ENCODE measurements at regions not wholly inside any gene's neighbourhood (a gene's known extent, or its start where the extent isn't known, plus 50 kb on each side); places are given as distances from the start of the nearest gene placed in this dataset.

GRCh38 chr4:189385098-189385497 lies 555.6 kb upstream of the FRG1 start (continued):
- no peak for TF ChIP-seq ZNF335 (tag by site-specific recombination; conservative IDR thresholded peaks at IDR 0.05)

- TF ChIP-seq ZBTB6 (tag by site-specific recombination; IDR thresholded peaks at IDR 0.05) (no peak), ZSCAN16 (tag by site-specific recombination; IDR thresholded peaks at IDR 0.05) (no peak), ZEB2 (tag by site-specific recombination; IDR thresholded peaks at IDR 0.05) (no peak), ZNF670 (tag by site-specific recombination; IDR thresholded peaks at IDR 0.05; ENCODE audit: low read depth) (no peak), ZNF843 (tag by site-specific recombination; IDR thresholded peaks at IDR 0.05) (no peak), ZNF692 (tag by site-specific recombination; IDR thresholded peaks at IDR 0.05) (no peak), ZNF114 (tag by site-specific recombination; IDR thresholded peaks at IDR 0.05) (no peak), ZNF558 (tag by site-specific recombination; IDR thresholded peaks at IDR 0.05) (no peak), ZNF23 (tag by site-specific recombination; IDR thresholded peaks at IDR 0.05; ENCODE audit: borderline replicate concordance) (no peak), ZFHX2 (tag by site-specific recombination; conservative IDR thresholded peaks at IDR 0.05) (no peak), ZNF561 (tag by site-specific recombination; IDR thresholded peaks at IDR 0.05; ENCODE audit: borderline replicate concordance) (no peak), ZBTB7A (tag by site-specific recombination; IDR thresholded peaks at IDR 0.05; ENCODE audit: low read depth) (no peak), BCL11B (tag by site-specific recombination; IDR thresholded peaks at IDR 0.05; ENCODE audit: low read depth) (no peak), ZNF664 (tag by site-specific recombination; IDR thresholded peaks at IDR 0.05) (no peak), ZNF146 (tag by site-specific recombination; IDR thresholded peaks at IDR 0.05) (no peak), ZNF155 (tag by site-specific recombination; IDR thresholded peaks at IDR 0.05) (no peak), YY1 (tag by site-specific recombination; IDR thresholded peaks at IDR 0.05) (no peak)
- no peak overlapping the region for H3K4me3 ChIP-seq (ENCODE audit: low read depth, low read length)
- no peak overlapping the region for H3K27ac ChIP-seq (ENCODE audit: extremely low read depth, low read depth, low read length)
- ChIA-PET POLR2A (no interaction called here), CTCF (no interaction called here)
- no peaks in the 10 kb centered on the region for H3K9me3 ChIP-seq (ENCODE audit: control insufficient read depth, insufficient read depth, low read depth, low read length)
- H3K36me3 ChIP-seq (ENCODE audit: control insufficient read depth in 2 of 2, insufficient read depth in 1 of 2, low read length in 2 of 2), result no peaks in the 10 kb centered on the region
- H3K4me1 ChIP-seq (ENCODE audit: control insufficient read depth, insufficient read depth, low read length), result no peaks in the 10 kb centered on the region
These were observed 555.1 kb upstream of the FRG1 start for GRCh38 chr4:189385579-189385978.

GRCh38 chr4:189396435-189396834 lies 544.2 kb upstream of the FRG1 start:
- ChIA-PET CTCF (no interaction called here), POLR2A (no interaction called here)
- Histone ChIP-seq H3K9me3 (ENCODE audit: control insufficient read depth, insufficient read depth, low read depth, low read length) (no peaks in the 10 kb centered on the region), H3K4me1 (ENCODE audit: control insufficient read depth, insufficient read depth, low read length) (no peaks in the 10 kb centered on the region), H3K27ac (ENCODE audit: extremely low read depth, low read depth, low read length) (no peak overlapping the region), H3K4me3 (ENCODE audit: low read depth, low read length) (no peak overlapping the region), H3K36me3 (ENCODE audit: control insufficient read depth in 2 of 2, insufficient read depth in 1 of 2, low read length in 2 of 2) (no peaks in the 10 kb centered on the region)
- TF ChIP-seq ZNF664 (tag by site-specific recombination; IDR thresholded peaks at IDR 0.05), result no peak
- TF ChIP-seq ZSCAN30 (tag by site-specific recombination; IDR thresholded peaks at IDR 0.05), result no peak
- no peak for TF ChIP-seq BCL6B (tag by site-specific recombination; IDR thresholded peaks at IDR 0.05)
- TF ChIP-seq WT1 (tag by site-specific recombination; IDR thresholded peaks at IDR 0.05), result no peak
- TF ChIP-seq ZNF777 (tag by site-specific recombination; IDR thresholded peaks at IDR 0.05; ENCODE audit: borderline replicate concordance), result no peak
- no peak for TF ChIP-seq ZNF600 (tag by site-specific recombination; IDR thresholded peaks at IDR 0.05)
- TF ChIP-seq PATZ1 (tag by site-specific recombination; IDR thresholded peaks at IDR 0.05), result no peak
- no peak for TF ChIP-seq ZNF48 (tag by site-specific recombination; IDR thresholded peaks at IDR 0.05)
- no peak for TF ChIP-seq ZNF302 (tag by site-specific recombination; IDR thresholded peaks at IDR 0.05; ENCODE audit: low read depth)
- no peak for TF ChIP-seq ZNF692 (tag by site-specific recombination; IDR thresholded peaks at IDR 0.05)
- no peak for TF ChIP-seq ZNF639 (tag by site-specific recombination; IDR thresholded peaks at IDR 0.05)
